ENCODE measurements at regions not wholly inside any gene's neighbourhood (a gene's known extent, or its start where the extent isn't known, plus 50 kb on each side); places are given as distances from the start of the nearest gene placed in this dataset.

DNA sequence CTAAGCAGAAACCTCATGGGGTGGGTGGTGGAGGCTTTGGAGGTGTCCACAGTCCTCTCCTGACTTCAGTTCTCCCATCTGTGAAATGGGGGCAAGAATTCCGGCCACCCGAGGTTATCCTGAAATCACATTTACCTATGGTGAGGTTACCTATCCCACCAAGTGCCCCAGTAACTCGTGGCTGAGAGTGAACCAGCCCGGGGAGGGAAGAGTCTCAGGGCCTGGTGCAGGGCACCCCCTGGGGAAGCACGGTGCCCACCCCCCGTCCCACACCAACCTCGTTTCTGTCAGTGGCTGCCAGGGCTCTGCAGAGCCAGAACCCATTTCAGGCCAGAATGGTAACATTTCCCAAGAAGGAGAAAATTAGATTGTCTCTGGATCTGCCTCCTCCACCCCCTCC, 83.7 kb upstream of the VSTM2B start:
- no peak for TF ChIP-seq CTCF (conservative IDR thresholded peaks at IDR 0.05)
- Mint-ChIP-seq H3K4me1 (no peaks in the 10 kb centered on the region), H3K9me3 (no peaks in the 10 kb centered on the region), H3K36me3 (ENCODE audit: low read depth) (no peaks in the 10 kb centered on the region), H3K27ac (ENCODE audit: unreplicated experiment) (no peak overlapping the region), H3K4me3 (no peak overlapping the region), H3K27me3 (ENCODE audit: low read depth) (peaks cover 27% of the 10 kb centered on the region)
- DNase-seq (ENCODE audit: low read depth, low spot score) = no peak

DNA sequence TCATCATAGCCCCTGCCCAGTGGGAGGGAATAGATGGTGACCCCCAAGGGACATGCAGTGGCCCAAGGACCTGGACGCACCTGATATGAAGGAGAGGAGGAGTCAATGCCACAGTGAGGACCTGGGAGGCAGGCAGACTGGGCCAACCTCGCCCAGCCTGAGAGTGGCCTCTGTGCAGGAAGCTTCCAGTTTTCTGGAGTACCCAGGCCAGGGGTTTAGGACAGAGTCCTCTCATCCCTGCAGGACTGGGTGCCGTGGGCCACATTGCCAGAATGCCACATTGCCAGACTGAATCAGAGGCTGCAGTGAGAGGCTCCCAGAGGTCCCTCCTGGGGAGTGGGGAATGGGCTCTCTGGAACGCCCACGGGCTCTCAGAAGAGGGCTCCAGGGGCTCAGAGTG, 82.9 kb upstream of the VSTM2B start:
- H3K4me1 Mint-ChIP-seq = no peaks in the 10 kb centered on the region
- H3K9me3 Mint-ChIP-seq = no peaks in the 10 kb centered on the region
- H3K36me3 Mint-ChIP-seq (ENCODE audit: low read depth) = no peaks in the 10 kb centered on the region
- no peak overlapping the region for H3K27ac Mint-ChIP-seq (ENCODE audit: unreplicated experiment)
- no peak for DNase-seq (ENCODE audit: low read depth, low spot score)
- H3K4me3 Mint-ChIP-seq = no peak overlapping the region
- peaks cover 28% of the 10 kb centered on the region for H3K27me3 Mint-ChIP-seq (ENCODE audit: low read depth)
- no peak for TF ChIP-seq CTCF (conservative IDR thresholded peaks at IDR 0.05)

DNA sequence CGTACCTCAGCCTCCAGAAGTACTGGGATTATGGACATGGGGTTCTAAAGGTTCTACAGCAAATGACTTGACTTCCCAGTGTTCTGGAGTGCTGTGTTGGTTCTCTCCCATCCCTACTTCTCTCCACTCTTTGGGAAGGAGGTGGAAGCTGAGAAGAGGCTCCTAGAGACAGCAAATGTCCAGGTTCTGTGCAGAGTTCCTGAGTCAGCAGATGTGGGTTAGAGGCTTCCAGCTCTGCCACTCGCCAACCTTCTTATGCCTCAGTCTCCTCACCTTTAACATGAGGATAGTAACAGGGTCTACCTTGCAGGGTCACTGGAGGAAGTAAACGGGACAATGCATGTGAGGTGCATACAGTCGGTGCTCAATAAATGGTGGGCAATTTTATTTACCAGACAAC, 80.5 kb upstream of the VSTM2B start:
- no peaks in the 10 kb centered on the region for H3K9me3 Mint-ChIP-seq
- H3K36me3 Mint-ChIP-seq (ENCODE audit: low read depth) = no peaks in the 10 kb centered on the region
- TF ChIP-seq CTCF (conservative IDR thresholded peaks at IDR 0.05) = no peak
- DNase-seq (ENCODE audit: low read depth, low spot score) = no peak
- no peaks in the 10 kb centered on the region for H3K4me1 Mint-ChIP-seq
- H3K4me3 Mint-ChIP-seq = no peak overlapping the region
- H3K27ac Mint-ChIP-seq (ENCODE audit: unreplicated experiment) = no peak overlapping the region
- peaks cover 40% of the 10 kb centered on the region for H3K27me3 Mint-ChIP-seq (ENCODE audit: low read depth)

DNA sequence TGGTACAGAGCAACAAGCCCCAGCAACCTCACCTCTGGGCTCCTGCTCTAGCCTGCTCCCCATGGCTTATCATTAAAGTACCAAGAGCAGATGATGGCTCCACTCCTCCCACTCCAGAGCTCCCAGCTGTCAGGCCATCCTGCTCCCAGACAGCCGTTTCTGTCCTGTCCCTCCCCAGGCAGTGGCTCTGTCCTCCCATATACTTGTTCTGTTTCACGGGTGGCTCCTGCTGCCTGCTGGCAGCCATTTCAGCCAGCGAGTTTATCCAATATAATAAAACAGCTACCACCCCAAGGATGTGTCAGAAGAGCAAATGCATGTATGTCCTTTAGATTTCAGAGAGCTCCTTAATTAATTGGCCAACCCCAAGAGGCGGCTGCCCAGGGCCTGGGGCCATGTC, 79.4 kb upstream of the VSTM2B start:
- H3K4me1 Mint-ChIP-seq = no peaks in the 10 kb centered on the region
- H3K4me3 Mint-ChIP-seq = no peak overlapping the region
- peaks cover 42% of the 10 kb centered on the region for H3K27me3 Mint-ChIP-seq (ENCODE audit: low read depth)
- no peaks in the 10 kb centered on the region for H3K9me3 Mint-ChIP-seq
- no peak for TF ChIP-seq CTCF (conservative IDR thresholded peaks at IDR 0.05)
- no peaks in the 10 kb centered on the region for H3K36me3 Mint-ChIP-seq (ENCODE audit: low read depth)
- no peak overlapping the region for H3K27ac Mint-ChIP-seq (ENCODE audit: unreplicated experiment)
- DNase-seq (ENCODE audit: low read depth, low spot score) = no peak

- H3K4me1 Mint-ChIP-seq = no peaks in the 10 kb centered on the region
- H3K36me3 Mint-ChIP-seq (ENCODE audit: low read depth) = no peaks in the 10 kb centered on the region
- H3K27me3 Mint-ChIP-seq (ENCODE audit: low read depth) = peaks cover 51% of the 10 kb centered on the region
- no peaks in the 10 kb centered on the region for H3K9me3 Mint-ChIP-seq
- no peak overlapping the region for H3K4me3 Mint-ChIP-seq
- DNase-seq (ENCODE audit: low read depth, low spot score) = no peak
- TF ChIP-seq CTCF (conservative IDR thresholded peaks at IDR 0.05) = no peak
- no peak overlapping the region for H3K27ac Mint-ChIP-seq (ENCODE audit: unreplicated experiment)
Observed at GRCh38 chr19:29448046-29448445, 77.7 kb upstream of the VSTM2B start.

GRCh38 chr19:29449371-29449770, 76.4 kb upstream of the VSTM2B start:
- no peak for DNase-seq (ENCODE audit: low read depth, low spot score)

More at GRCh38 chr19:29449371-29449770, 76.4 kb upstream of the VSTM2B start:
- no peaks in the 10 kb centered on the region for H3K9me3 Mint-ChIP-seq
- no peak overlapping the region for H3K4me3 Mint-ChIP-seq
- H3K36me3 Mint-ChIP-seq (ENCODE audit: low read depth) = no peaks in the 10 kb centered on the region
- no peak overlapping the region for H3K27ac Mint-ChIP-seq (ENCODE audit: unreplicated experiment)
- H3K4me1 Mint-ChIP-seq = no peaks in the 10 kb centered on the region
- TF ChIP-seq CTCF (conservative IDR thresholded peaks at IDR 0.05) = no peak
- H3K27me3 Mint-ChIP-seq (ENCODE audit: low read depth) = peaks cover 49% of the 10 kb centered on the region
